AG20443 (cell line): ENCODE measurements at regions not wholly inside any gene's neighbourhood (a gene's known extent, or its start where the extent isn't known, plus 50 kb on each side); places are given as distances from the start of the nearest gene placed in this dataset.
A peak's percentile ranks its signal among the peaks of the same experiment; 100 is the strongest.

ENCODE experiments used
- DNase-seq: peaks from one replicate; pipeline ENCODE4 v3.0.0; 2012; ENCODE audit warnings: low spot score, mixed read lengths

DNA sequence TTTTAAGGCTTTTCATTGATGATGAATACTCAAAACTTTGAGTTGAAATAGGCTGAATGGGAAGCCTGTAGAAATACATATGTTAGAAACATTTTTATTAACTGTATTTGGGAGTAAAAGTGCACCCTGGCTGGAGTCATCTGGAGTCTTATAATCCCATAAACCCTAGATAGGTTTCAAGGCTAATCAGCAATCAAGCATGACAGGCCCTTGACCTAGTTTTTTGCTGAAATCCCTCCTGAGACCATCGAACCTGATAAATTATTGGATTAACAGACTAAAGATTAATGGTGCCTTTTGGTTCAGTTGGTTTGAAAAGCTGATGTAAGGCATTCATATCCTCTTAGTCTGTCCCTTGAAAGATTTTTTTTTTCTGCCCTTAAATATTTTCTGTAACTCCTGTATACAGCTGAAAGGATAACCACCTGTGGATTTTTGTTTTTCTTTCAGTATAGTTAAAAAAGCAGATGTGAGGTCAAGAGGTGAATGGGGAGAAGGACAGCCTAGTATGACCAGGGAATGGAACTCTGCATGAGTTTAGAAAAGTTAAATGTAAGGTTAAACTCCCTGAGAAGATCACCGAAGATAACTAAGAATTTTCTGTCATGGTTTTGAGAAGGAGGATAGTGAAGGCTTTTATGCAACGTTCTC, 69.4 kb upstream of the STXBP5L start:
- DNase-seq: no peak

DNA sequence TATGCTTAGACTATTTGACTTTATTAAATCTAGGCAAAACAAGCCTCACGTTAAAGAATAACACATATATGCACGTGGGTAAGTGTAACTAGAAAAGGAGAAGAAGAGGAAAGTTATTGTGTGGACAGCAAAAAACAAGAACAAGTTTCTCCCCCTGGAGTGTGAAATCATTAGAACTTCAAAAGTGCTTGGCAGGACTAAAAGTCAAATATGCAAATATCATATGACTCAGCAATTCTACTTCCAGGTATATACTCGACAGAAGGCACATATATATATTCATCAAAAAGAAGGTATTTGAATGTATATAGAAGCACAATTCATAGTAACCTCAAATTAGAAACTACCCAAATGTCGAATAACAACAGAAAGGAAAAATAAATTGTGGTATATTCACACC, 68.9 kb upstream of the STXBP5L start:
- DNase-seq: no peak

DNA sequence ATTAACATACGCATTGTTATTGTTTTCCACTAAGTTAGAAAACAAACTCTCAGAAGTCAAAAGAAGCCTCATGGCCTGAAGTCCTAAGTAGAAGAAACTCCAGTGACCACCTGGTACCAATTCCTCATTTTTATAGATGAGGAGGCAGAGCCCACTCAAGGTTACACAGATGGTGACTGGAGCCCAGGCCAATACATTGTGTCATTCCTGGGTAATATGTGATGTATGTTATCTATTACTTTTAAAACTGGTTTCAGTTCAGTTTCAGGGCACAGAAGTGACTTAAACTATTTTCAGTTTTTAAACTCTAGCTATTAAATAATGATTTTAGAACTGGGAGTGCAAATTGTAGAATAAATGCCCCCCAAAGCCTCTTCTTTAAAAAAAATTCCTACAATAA, 66.7 kb upstream of the STXBP5L start:
- DNase-seq: no peak

DNA sequence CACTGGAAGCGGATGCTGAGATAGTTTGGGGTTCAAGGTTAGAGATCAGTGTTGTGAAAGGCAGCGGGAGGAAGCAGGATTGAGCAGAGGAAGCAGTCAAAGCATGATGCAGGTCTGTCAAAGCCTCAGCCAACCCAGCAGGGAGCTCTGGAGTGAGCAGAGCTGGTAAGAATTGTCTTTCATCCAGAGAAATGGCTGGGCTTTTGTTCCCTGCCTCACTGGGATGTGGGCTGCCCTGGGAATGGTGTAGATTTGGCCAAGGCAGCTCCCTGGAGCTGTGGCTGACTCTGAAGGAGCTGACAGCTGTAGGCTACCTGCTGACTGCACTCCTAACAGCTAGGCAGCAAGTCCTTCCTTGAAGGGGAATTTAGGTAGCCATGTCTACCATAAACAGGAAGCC, 61.9 kb upstream of the STXBP5L start:
- no peak for DNase-seq

DNA sequence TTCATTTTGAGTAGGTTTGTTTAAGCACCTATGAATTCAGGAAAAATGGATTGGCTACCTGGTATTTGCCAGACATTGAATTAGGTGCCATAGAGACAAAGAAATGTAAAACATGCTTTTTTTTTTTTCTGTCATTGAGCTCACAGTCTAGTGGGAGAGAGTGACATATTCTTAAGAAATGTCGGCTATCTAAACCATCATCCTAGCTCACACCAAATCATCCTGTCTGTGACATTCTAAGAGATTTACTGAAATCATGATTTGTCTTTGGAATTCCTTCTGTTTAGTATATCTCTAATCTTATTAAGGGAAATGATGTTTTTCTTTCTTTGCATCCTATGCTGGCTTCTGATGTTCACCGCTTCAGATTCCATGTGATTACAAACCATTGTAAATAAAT, 59.5 kb upstream of the STXBP5L start:
- DNase-seq: no peak

DNA sequence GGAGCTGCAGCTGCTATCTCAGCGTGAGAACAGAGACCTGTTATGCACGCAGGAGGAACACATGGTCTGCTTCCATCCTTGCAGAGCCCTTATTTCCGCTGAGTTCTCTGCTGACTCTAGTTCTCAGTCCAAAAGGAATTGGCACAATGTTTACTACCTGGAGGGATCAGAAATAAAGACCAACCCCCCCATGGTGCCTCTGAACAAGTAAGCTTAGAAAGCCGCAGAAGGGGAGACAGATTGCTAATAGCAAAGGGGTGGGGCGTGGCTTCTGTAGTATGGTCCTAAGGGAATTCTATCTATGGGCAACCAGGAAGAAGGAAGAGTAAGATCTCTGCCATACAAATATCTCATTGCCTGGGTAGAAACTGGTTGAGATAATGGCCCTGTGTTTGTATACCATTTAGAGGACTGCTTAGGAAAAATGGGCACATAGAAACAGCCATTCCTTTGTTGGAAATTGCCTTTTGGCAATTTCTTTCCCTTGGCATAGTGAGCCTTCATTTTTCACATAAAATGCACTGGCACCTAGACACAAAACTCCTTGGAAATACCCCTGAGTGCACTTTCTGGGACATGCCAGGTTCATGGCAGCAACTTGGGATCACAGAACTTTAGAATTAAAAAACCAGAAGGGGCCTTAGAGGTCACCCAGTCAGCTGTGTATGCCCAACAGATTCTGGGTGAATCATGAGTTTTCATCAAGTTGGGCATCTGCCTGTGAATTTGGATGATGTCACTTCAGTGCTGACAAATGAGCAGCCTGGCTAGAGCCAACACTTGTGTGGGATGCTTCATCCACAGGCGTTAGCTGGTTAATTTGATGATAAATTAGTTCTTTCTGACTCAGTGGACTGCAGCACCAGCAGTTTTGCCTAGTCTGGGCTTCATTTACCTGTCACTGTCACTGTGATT, 57.4 kb upstream of the STXBP5L start:
- DNase-seq: peak; percentile 36

DNA sequence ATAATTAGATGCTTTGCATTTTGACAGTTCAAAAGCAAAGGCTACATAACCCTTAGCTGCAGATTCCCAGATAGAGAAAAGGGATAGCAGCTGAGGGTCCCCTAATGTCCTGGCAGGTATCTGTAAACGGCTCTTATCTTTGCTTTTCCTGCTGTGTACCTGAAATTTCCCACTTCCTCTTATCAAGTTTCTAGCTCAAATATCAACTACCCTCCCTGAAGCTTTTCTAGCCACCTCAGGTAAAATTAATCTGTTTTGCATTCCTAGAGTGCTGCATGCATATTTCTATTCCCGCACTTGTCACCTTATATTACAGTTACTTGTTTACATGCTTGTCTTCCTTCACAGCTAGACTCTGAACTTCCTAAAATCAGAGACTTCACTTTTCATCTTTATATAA, 55.6 kb upstream of the STXBP5L start:
- no peak for DNase-seq

DNA sequence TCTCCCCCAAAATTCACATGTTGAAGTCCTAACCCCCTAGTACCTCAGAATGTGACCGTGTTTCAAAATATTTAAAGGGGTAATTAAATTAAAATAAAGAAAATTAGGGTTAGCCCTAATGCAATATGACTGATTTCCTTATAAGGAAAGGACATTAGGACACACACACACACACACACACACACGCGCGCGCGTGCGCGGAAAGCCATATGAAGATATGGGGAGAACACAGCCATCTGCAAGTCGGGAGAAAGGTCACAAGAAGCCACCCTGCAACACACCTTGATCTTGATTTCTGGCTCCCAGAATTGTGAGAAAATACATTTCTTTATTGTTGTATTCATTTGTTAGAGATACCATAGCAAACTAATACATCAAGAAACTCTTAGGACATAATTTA, 54.6 kb upstream of the STXBP5L start:
- no peak for DNase-seq

DNA sequence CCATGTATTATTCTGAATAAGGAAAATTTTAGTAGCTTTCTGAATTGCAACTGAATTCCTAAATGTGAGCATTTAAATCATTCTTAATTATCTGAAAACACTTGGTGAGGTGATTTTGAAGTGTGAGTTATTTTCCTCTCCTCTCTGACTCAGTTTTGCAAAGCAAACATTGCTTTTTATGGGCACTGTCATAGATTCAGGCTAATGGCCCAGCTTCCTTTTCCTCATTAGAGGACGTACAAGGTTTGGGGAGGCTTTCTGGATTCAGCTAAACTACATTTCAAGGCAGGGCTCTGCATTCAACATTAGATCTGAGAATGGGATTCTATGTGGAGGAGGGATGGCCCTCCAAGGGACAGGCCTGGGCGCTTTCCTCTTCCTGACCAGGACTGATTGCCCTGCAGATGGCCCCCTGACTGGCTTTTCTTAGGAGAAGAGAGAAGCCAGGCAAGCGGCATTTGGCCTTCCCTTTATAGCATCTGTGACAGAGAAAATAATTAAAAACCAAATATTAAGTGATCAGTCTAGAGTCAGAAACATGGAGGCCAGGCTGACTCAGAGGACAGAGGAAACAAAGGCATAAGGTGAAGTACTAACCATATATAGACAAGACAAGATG, 53.0 kb upstream of the STXBP5L start:
- no peak for DNase-seq

DNA sequence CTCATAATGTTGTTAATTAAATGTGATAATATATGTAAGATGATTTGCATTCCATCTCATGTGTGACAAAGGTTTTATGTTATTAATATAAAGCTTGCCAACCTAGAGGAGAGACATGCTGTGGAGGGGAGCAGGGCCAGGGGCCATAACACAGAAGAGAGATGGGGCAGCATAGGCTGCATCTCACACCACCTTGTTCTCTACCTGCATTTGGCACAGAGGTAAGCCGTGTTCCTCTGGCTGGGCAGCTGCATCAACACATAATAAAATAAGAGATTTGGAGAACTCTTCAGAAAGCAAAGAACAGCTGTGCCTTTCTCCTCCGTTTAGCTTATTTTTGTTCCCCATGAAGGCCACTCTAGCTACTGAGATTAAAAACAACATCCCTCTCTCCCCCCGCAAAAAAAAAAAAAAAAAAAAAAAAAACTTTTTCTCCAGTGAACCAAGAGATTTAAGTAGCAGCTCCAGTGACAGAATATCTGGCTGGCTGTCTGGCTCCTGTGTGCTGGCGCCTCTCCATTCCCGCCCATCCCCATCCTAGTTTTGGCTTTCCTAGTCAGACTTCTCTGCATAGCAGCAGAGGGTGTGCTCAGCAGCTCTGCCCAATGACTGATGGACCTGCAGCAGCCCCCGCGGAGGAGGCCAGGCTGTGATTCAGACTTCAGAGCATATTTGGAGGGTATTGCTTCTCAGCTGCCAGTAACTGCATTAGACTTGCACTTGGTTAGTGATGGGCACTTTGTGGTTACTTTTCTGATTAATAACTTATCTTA, 52.2 kb upstream of the STXBP5L start:
- DNase-seq: peak; percentile 95
